Medulla oblongata (tissue), 1 donor: ENCODE measurements at regions not wholly inside any gene's neighbourhood (a gene's known extent, or its start where the extent isn't known, plus 50 kb on each side); places are given as distances from the start of the nearest gene placed in this dataset.
A peak's percentile ranks its signal among the peaks of the same experiment; 100 is the strongest.
"Not testable (repeated sequence)": the region's sequence is repeated elsewhere in the genome, so short reads cannot be mapped to it uniquely, and the experiment has no call there.

ENCODE experiments used
- DNase-seq: peaks from one replicate; pipeline ENCODE4 v3.0.0-alpha.2; 2015; ENCODE audit errors: extremely low spot score

DNA sequence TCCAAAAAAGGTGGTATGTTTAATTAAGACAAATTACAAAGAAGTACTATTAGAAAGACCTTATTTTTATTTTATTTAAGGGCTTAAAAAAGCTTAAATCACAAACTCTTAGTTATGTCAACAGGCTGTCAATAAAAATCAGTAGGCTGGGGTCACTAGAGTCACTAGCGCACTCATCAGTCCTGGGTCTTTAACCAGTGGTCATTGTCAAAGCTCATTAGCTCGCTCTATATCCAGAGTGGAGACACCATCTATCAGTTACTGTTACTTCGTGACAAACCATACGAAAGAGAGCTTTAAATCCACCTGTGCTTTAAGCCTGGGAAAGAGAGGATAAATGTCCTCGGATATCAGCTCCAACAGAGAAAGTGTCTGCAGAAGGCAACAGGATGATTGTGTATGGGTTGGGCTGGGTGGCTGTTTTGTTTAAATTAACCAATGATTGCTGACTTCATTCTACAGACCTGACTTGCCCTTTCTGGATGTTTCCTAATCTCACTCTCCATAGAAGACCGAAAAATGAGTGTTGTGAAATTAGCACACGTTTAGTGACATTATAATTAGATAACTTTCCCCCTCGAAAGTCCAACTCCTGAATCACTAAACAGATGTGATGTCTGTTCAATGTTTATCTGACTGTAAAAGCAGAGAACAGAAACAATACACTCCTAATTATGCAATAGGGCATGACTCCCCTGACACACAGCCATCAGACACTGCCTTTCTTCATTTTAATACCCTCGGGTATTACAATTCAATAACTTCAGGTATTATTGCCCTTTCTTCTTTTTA is 123.6 kb upstream of the TNPO1 start:
- no peak for DNase-seq

DNA sequence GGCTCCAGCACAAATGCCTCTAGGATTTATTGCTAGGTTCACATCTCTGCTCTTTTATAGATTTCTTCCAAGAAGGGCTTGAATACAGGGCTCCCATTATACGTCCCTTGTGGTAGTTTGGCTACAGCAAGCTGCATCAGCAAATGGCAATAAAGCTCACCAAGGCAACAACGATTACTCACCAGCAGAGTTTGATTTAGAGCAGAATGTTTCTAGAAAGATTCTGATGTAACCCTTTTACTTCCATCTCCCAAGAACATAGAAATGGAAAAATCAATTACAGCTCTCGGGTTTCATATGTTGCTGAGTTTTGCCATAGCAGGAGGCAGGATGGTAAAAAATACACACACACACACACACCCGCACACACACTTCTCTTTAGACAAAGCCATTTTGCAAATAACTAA is 124.2 kb upstream of the TNPO1 start:
- peak; percentile 27 for DNase-seq

DNA sequence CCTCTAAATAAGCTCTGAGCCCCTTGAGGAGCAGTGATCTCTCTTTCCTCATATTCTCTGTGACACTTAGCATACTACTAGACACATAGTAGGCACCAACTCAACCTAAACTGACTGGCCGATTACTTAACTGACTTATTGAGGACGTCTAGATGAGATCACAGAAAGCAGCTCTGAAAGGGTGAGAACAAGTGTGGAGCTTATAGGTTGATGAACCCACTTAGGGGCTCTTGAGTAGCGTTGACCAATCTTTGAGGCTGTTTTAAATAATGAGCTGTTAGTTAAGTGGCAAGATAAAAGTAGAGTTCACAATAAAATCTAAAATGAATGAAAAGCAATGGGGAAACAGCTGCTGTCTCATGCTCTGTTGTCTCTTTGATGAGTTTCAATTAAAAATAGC is 124.7 kb upstream of the TNPO1 start:
- DNase-seq: no peak

DNA sequence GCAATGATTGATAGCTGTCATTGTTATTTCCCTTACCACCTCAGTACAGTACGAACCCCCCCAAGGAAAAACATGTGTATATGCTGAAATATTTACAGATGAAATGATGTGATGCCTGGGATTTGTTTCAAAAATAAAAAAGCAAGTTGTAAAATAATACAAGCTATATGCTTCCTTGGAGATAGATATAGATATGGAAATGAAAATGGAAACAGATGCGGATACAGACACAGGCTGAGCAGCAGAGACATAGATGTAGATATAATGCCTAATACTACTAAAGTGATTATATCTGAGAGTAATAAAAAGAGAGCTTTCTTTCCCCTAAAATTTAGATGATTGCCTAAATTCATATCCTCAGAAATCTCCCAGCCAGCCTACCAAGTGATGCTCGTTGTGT is 127.5 kb upstream of the TNPO1 start:
- DNase-seq: no peak

DNA sequence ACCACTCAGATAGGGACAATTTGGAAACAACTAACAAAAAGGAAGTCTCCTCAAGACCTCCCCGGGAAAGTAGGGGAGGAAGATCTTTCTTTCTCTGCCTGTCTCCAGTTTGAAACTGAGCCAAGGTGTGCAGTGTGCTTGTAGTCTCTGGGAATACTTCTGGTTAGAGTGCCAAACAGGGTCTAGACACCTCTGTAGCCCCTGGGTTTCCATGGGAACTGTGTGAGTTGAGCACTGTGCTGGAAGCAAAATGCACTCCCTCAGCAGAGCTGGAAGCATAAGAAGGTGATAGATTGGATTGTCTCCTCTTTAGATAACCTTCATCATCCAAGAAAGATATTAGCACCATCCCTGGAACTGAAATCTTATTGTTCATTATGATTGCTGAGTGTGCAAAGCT is 129.2 kb upstream of the TNPO1 start:
- DNase-seq: no peak

DNA sequence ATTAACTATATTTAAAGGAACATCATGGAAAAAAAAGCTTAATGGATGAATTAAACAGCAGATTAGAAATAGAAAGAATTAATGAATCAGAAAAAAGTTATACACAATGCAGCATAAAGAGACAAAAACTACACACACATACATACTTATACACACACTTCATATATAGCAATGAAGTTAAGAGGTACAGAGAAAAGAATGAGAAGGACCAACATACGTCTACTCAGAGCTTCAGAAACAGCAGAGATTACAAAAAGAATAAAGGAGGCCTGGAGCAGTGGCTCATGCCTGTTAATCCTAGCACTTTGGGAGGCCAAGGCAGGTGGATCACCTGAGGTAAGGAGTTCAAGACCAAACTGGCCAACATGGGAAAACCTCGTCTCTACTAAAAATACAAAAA is 133.9 kb upstream of the TNPO1 start:
- no peak for DNase-seq

DNA sequence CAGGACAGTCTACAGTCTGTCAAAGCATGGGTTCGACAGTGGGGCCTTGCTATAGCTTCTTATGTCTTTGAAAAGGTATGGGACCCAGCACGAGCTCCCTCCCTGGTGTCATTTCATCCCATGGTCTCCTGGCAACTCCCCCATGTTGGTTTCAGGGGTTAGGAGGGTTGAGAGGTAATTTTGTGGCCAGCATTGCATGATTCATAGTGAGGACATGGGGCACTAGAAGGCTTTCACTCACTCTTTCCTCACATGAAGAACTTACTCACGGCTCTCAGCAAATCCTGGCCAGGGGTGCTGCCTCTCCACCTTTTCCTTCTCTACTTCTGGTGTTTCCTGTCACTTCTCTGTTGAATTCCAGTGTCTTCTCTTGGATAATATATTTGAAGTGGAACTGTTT is 134.7 kb upstream of the TNPO1 start:
- no peak for DNase-seq

DNA sequence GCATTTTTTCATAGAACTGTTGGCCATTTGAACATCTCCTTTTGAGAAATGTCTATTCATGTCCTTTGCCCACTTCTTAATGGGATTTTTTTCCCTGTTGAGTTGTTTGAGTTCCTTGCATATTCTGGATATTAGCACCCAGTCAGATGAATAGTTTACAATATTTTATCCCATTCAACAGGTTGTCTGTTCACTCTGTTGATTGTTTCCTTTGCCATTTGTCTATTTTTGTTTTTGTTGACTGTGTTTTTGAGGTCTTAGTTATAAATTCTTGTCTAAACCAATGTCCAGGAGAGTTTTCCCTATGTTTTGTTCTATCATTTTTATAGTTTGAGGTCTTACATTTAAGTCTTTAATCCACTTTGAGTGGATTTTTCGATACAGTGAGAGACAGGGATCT is 139.0 kb upstream of the TNPO1 start:
- no peak for DNase-seq

DNA sequence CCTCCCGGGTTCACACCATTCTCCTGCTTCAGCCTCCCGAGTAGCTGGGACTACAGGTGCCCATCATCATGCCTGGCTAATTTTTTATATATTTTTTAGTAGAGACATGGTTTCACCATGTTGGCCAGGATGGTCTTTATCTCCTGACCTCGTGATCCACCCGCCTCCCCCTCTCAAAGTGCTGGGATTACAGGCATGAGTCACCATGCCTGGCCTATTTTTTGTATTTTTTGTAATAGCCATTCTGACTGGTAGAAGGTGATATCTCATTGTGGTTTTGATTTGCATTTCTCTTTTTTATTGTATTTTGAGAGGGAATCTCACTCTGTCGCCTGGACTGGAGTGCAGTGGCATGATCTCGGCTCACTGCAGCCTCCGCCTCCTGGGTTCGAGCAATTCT is 139.6 kb upstream of the TNPO1 start:
- not testable (repeated sequence) for DNase-seq

DNA sequence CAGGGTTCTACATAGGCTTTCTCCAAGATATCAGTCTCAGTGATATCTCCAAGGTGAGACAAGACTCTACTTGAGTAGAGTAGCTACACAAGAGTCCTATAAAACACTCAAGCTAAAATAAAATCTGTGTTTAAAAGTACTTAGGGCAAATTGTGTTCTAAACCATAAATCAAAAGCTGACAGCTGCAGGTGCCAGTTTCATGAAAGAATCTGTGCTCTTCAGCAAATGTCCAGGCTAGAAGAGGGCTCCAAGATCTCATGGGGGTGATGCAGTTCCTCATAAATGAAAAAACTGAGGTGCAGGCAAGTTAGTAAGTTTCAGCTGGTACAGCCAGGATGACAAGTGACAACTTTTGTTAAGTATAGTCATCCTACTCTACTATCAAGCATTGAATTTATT is 142.8 kb upstream of the TNPO1 start:
- no peak for DNase-seq

DNA sequence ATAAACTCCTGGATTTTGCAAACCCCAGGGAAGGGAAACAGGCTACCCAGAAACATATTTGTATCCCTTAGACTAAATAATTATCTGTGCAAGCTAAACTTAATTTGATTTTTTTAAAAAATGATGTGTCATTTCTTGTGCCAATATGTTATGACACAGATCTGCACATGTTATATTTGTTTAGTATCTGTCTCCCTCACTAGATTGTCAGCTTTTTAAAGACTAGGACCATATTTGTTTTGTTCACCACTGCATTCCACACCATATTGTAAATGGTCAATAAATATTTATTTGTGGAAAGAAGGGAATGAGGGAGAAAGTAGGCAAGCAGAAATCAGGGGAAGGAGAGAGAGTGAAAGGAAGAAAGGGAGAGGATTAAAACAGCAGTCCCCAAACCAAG is 143.3 kb upstream of the TNPO1 start:
- DNase-seq: no peak

DNA sequence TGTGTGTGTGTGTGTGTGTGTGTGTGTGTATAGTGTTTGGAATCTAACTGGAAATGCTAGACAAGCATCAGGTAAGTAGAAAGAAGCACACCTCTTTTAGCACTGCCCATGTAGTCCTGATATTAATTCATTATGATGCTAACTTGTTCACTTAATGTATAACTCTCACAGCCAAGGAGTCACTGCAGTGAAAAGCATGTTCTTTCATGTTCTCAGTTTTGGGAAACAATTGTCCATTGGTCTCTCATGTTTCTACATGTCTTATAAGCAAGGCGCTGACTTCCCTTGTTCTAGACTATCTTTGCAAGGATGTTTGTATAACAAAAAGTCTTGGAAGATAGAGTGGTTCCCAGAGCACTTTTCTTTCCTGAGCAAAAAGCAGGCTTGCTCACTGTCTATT is 148.8 kb upstream of the TNPO1 start:
- no peak for DNase-seq

DNA sequence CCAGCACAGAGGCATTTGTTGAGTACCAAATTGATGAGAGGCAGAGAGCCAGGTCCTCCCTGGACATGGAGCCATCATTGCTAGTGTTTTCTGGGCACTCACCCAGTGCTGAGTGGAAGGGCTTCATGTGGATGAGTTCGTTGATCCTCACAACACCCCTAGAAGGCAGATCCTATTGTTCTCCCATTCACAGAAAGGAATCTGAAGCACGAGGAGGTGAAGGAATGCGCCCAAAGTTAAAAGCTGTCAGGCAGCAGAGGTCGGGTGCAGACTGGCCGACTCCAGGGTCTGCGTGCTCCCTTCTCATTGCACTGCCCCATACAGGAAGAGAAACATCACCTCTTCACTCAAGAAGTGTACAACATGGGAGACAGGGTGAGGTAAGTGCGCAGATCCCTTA is 153.5 kb upstream of the TNPO1 start:
- no peak for DNase-seq

DNA sequence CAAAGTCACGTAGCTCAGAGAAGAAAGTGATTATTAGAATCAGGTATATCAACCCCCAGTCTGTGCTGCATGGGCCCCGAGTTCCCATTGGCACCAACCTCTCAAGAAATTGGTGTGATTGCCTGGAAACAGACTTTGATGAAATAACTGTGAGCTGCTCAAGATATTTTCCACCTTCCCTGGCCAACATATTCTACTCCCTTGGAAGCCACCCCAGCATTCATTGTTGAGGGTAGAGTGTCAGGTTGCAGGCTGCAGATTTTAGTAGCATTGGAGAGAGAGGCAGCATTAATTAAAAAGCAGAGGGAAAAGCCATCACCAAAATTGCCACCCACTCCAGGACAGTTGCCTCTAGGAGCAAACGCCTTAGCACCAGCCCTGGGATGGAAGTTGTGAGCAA is 154.2 kb upstream of the TNPO1 start:
- no peak for DNase-seq

DNA sequence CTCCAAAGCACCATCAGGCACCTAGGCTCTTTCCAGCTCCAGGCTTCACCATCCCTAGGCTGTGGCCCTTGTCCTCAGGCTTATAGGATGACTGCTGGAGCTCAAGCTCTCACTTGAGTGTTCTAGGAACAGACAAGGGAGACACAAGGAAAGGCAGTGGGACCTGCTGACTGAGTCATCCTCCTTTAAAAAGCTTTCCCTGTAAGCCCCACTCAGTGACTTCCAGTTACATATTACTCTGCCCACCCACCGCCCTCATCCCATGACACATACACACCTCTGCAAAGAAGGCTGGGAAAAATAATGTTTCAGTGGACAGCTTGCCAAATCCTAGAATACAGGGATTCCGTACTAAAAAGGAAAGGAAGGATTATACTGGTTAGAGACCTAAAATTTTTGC is 154.2 kb upstream of the ZNF366 start:
- no peak for DNase-seq

DNA sequence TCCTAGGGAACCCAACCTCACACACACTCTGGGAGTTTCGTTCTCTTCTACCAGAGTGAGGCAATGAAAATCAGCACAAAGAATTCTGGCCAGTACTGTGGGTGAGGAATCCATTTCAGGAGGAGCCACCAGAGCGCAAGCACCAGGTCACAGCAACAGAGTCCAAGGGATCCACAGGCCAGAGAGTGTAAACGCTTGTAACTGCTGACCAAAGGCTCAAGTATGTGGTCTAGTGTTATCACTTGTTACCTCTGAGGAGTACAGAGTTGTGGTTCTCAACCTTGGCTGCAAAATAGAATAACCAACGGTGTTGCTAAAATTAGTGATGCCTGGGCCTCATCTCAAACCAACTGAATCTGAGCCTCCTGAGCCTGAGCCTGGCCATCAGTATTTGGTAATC is 152.5 kb upstream of the ZNF366 start:
- no peak for DNase-seq

DNA sequence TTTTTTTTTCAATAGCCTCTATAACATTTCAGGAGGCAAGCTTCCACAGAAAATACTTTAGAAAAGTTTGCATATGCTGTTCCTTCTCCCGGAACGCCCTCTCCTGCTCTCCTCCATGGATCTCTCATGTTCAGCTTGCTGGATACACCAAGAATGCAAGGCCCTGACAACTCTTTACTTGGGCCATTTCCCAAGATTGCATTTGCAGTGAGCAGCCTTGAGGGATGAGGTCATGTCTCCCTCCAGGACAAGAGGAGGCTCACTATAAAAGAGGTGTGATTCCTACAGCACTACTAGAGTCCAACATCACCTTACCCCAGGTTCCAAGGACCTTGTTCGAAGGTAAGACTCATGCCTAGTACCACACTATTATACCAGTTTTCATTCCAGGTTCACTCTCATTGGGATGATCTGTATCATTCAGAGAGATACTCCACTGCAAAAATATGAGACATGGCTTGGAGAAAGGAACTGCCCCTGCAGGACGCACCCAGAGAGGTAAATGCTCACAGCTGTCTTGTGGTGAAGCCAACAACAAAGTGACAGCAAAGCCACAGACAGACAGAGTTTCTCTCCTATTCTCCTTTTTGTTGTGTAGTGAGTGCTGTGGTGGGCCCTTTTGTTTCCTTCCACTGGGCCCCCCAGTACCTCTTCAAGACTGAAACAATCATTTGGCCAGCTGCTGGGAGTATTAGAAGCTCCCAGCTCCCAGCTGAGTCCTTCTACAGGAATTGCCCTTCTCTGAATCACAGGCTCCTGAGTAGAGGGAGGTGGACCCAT is 151.7 kb upstream of the ZNF366 start:
- DNase-seq: no peak

DNA sequence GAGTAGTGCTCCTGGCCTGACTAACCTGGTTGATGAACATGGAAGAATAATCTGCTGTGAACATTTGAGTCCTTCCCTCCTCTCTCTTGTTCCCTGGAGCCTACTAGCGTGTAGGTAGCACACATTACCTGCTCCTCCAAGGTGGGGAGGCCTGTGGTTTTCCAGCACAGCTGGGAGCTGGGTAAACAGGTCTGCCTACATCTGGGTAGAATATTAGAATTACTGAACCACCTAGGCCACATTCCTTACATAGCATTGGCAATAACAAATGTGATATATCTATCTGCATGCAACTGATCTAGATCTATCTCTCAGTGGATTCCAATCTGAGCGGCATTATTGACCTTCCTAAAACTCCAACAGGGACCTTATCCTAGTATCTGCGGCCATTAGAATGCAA is 151.0 kb upstream of the ZNF366 start:
- DNase-seq: no peak

DNA sequence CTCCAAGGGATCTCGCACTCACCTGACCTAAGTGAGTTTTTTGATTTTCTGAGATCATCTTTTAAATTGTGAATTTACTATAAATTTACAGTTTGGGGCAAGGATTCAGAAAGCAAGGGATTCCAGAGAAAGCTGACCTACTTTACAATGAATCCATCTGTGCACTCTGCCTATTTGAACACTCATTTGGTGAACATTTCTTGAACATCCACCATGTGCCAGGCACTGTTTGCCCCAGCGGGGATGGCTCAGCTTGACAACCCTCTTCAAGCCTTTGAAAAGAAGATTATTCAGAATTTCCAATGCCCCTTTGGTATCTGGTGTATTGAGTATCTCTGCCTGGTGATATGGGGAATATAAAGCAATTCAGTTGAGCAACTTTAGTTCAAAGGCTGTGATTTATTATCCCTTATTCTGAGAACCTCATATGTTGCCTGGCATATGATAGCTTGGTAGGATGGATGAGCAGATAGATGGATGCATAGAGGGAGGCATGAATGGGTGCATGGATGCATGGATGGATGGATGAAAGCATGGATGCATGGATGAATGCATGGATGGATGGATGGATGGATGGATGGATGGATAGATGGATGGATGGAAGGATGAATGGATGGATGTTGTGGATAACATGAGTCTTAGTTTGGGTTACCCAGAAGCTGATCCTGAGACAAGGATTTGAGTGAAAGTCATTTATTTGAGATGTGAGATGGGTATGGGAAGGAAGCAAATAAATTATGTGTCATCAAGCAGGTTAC is 149.7 kb upstream of the ZNF366 start:
- DNase-seq: no peak

DNA sequence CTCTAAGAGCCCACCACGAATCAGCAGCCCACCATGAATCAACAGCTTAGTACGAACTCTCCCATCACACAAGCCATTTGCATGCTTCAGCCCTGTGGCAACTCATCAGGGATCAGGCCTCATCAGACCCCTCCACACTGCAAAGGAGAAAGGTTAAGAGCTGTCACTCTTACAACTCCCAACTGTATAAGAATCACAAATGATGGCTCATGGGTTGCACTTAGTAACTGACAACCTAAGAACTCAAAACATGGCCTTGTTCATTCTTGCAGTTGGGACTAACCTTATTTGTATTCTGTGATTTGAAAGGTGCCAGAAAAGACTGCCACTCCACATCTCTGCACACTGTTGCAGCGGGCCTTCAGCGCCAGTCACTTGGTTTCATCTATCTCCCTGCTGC is 149.1 kb upstream of the ZNF366 start:
- DNase-seq: no peak

DNA sequence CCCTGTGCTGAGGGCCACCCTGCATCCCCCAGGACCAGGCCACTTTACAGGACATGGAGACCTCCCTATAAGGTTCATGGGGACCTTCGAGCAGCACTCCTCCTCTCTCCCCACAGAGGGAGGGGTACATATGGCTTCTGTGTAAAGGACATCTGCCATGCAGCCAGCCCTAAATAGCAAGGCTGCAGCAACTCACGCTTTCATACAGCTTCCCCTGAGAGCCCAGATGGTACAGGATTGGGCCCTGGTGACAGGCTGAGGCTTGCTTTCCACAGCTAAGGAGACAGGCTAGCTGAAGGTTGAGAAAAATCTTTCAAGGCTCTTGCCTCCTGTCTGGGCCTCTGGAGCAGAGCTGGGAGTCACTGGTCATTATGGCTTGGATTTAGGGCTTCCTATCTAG is 147.0 kb upstream of the ZNF366 start:
- DNase-seq: no peak

DNA sequence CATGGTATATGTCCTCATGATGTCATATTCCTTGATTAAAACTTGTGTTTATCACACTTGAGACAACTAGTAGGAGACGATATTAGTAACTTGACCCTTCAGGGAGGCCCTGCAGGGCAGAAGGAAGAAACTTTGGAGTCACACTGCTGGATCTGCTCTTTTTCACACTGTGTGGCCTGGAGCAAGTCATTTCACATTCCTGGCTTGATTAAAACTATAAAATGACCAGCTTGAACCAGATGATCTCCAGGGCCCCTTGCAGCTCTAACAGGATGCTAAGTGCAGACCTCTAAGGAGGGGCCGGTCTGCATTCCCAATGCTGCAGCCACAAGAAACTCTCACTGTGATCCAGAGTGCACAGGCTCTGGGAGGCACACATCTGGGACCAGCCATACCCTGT is 146.4 kb upstream of the ZNF366 start:
- DNase-seq: no peak

DNA sequence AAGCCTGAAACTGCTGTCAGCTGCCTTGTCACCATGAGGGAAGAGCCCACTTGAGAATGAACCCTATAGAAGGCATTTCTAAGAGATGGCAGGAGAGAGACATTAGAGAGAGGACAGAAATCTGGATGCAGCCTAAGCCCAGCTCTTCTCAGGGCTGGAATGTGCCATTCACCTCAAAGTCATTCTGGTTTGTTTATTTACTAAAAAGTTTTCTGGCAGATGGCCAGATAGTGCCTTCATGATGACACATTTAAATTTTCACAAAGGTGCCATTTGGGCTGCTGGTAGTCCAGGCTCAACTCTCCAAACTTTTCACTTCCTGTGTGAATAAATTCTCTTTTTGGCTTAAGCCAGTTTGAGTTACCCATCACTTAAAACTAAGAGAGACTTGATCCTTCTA is 144.6 kb upstream of the ZNF366 start:
- no peak for DNase-seq
